Stimulated activated CD8-positive, alpha-beta memory T cell treated with anti-CD3 and anti-CD28 coated beads, Interleukin-2, amount 100 ng/mL, for 48 hours (primary cell): ENCODE measurements at regions not wholly inside any gene's neighbourhood (a gene's known extent, or its start where the extent isn't known, plus 50 kb on each side); places are given as distances from the start of the nearest gene placed in this dataset.
"Not testable (repeated sequence)": the region's sequence is repeated elsewhere in the genome, so short reads cannot be mapped to it uniquely, and the experiment has no call there.

Source experiments
- DNase-seq, 2 donors: peaks; one replicate each; pipeline ENCODE4 v3.0.0-alpha.2; 2020; ENCODE audit warnings: low read depth in 2 of 2

DNA sequence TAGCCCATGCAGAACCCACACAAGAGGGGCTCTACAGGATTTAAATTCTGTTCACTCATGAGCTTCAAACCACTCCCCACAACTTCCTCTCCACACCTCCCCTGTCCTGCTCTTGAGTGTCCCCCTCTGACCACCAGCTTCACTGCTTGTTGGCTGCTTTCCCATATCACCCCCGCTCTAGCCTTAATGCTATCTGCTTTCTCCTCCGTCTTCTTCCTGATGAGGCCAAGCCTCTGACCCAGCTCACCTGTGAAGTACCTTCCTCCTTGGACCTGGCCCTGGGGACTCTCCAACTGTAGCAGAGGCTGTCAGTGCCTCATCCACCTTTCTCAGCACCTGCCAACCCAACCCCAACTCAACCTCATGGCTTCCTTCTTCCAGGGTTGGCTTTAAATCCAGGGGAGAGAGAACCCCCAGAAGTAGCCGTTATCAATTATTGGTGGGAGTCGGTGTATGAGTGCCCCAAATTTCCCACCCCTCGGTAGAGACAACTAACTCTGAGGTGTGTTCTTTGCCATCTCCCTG, 174.8 kb downstream of the MINAR1 start:
- no peak for DNase-seq

DNA sequence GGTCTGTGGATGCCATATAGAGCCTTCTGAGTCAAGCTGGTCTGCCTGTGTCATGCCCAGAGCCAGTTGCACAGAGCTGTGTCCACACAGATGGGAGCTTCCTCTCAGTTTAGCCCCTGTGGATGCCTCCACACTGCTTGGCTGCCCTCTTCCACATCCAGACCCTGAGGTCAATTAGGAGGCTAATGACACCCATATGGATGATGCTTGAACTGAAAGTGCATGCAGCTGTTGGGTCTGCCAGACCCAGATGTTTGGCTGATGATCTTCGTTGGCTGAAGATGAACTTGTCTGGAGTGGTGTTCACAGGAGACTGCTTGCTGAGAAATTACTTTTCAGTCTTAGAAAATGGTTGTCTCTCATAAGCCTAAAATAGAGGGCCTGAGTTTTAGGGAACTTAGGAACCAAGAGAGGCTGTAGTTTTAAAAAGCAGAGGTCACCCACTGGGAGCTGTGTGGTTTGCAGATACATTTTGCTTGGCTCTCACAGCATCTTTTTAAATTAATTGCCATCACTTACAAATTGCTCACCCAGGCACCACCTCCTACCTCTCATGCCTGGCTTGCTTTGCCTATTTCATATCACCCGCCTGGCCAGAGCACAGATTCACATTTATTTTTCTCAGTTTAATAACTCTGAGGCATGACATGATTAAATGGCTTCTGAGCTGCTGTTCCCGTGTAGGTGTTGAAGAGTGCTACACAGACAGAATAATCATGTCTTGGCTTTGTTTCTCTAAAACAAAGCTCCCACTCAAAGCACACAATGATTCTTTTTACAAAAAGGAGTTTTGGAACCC, 176.1 kb downstream of the MINAR1 start:
- DNase-seq, result no peak

DNA sequence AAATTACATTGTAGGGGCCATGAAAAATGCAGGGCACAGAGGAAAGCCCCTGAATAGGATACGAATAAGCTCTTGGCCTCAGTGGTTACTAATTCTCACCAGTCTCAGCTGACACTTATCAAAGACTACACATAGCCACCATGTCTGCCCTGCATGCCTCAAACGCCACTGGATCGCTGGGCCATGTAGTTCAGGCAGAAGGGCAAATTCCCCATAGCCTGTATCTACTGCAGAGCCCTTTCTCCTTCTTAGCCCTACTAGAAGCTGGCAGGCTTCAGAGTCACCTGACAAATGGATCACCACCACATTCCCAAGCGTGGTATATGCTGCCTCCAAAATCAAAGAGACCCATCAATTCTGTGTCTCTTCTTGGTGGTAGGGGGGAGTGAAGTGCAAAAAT, 177.4 kb downstream of the MINAR1 start:
- DNase-seq, result no peak

DNA sequence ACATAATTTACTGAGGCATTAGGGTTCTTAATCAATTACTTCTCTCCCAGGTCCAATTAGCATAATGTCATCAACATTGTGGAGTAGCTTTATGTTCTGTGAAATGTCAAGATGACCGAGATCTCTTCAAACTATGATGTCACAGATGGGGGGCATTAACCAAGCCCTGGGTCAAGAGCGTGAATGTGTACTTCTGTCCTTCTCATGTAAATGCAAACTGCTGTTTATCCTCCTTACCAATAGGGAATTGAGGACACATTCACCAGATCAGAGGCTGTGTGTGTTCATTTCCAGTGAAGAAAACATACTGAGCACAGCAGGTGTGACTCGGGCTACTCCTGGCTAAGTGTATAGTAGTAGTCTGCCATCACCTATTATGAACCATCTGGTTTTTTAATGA, 177.9 kb downstream of the MINAR1 start:
- no peak for DNase-seq

DNA sequence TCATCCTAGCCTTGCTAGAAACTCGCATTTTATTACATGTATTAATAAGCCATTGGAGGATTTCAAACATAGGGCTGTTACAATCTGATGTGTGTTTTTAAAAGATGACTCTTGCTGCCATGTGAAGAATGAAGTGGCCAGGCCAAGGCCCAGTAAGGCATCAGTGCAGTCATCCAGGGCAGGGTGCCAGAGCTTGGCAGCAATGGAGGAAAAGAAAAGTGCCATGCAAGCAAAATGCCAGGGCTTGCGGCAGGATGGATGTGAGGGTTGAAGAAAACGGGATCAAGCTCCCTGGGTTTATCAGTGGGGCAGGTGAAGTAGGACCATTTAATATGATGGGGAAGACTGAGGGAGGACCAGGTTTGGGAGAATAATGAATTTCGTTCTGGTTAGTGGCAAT, 183.6 kb downstream of the MINAR1 start:
- DNase-seq, result no peak

DNA sequence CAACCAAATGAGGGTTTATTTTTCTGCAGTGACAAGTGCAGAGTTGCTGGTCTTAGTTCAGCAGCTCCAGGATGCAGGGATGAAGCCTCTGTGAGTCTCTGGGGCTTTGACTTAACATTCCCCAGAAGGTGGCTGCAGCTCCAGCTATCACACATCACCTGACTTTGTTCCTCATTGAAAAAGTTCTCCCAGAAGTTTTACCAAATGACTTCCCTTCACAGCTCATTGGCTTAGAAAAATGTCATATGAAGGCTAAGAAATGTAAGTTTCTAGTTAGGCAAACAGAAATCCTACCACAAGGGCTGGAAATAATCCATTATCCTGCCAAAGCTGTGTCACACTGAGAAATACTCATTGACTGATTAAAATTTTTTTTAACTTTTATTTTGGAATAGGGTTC, 184.9 kb downstream of the MINAR1 start:
- no peak for DNase-seq

DNA sequence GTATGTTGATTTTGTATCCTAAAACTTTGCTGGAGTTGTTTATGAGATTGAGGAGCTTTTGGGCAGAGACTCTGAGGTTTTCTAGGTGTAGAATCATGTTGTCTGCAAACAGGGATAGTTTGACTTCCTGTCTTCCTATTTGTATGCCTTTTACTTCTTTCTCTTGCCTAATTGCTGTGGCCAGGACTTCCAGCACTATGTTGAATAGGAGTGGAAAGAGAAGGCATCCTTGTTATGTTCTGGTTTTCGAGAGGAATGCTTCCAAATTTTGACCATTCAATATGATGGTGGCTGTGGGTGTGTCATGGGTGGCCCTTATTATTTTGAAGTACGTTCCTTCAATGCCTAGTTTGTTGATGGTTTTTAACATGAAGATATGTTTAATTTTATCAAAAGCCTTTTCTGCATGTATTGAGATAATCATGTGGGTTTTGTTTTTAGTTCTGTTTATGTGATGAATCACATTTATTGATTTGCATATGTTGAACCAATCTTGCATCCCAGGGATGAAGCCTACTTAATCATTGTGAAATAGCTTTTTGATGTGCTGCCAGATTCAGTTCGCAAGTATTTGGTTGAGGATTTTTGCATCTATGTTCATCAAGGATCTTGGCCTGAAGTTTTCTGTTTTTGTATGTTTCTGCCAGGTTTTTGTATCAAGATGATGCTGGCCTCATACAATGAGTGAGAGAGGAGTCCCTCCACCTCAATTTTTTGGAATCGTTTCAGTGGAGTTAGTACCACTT, 188.1 kb downstream of the MINAR1 start:
- DNase-seq, result no peak

DNA sequence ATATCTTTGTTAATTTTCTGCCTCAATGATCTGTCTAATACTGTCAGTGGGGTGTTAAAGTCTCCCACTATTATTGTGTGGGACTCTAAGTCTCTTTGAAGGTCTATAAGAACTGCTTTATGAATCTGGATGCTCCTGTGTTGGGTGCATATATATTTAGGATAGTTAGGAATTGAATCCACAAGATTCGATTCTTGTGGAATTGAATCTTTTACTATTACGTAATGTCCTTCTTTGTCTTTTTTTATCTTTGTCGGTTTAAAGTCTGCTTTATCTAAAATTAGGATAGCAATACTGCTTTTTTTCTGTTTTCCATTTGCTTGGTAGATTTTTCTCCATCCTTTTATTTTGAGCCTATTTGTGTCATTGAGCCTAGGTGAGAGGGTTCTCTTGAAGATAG, 189.7 kb downstream of the MINAR1 start:
- not testable (repeated sequence) for DNase-seq

DNA sequence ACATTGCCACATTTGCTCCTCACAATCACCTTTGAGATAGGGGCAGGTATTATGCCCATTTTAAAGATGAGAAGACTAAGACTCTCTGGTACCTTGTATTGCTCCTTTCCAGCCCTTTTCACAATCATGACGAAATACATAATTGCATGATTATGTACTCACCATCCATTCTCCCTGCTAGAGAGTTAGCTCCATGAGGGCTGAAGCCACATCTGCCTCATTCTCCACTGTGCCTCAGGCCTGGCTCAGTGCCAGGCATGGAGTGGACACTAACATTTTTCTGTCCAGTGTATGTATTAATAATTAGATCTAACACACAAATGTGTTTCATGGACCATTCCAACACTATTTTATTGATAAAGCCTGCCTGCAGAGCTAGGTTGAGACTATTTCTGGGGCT, 191.4 kb downstream of the MINAR1 start:
- DNase-seq, result no peak

DNA sequence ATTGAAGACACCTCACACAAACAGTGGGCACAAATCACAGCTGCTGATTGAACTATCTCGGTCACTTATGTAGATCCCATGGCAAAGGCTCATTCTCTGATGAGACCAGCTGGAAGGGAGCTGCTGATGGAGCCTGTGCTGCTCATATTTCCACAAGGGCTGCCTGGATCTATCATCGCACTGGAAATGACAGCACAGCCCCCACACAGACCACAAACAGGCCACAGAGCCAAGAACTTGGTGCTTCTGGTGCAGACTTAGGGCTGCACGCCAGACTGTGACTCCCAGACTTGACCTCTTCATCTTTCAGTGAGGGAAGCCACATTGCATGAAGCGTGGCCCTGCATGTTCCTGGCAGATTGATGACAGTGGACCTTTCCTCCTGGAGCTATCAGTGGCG, 197.6 kb downstream of the MINAR1 start:
- DNase-seq, result no peak

DNA sequence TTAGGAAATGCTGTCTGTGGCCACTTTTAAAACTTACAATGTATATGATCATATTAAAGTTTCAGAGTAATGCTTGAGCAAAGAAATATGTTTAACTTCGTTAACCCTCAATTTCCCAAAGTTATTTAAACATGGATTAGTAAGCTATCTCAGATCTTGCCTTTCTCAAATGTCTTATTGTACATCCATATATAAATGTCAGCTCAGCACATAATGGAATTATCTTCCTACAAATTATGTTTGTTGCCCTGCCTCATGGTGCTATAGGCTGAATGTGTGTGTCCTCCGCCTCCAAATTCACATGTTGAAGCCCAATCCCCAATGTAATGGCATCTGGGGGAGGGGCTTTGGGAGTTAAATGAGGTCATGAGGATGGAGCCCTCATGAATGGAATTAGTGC, 200.3 kb downstream of the MINAR1 start:
- no peak for DNase-seq

DNA sequence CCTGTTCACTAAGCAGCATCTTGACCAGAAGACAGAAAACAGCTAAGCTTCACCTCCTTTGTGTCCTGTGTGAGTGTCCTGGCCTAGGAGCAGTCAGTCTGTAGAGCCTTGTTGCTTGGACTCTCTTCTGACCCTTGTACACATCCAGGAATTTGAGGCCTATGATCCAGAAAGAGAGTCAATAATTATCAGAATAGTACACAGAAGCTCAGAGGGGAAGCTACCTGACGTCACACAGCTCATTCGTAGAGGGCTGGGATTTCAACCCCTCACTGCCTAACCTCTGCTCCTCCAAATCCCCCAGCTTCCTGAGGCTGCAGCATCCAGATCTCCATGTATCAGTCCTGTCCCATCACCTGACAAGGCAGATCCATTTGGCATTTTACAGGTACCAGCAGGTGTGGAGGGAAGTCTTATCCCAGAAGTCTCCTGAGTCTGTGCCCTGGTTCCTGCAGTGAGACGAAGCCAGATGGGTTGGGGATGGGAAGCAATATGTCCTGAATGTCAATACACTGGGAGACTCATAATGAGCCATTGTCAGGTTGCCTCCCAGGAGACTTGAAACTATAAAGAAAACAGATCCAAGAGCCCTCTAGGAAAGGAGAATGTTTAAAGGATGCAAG, 203.1 kb downstream of the MINAR1 start:
- no peak for DNase-seq

DNA sequence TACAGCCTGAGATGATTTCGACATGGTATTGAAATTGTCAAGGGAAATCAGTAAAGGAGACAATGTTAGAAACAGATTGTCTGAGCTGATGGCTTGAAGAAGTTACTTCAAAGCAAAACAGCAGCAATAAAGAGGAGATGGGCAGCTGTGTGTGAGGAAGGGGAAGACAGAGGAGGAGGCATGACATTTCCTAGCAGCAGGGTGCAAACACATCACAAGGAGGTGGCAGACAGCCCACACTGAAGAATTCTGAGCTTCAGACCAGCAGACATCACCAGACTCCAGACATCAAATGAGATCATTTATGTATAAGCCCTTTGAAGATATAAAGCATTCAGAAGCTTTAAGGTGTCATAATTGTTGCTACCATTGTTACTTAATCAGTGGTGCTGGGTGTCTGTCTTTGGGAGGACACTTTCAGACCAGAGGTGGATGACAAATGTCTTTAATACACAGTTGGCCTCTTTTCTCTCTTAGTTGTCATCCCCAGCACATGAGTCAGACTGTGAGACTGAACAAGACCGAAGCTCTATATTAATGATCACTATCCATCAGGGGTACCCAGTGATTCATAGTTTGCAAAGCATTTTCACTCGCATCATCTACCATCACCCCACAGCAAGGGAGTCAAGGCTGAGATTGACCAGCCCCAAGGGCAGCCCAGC, 203.9 kb downstream of the MINAR1 start:
- DNase-seq, result no peak

DNA sequence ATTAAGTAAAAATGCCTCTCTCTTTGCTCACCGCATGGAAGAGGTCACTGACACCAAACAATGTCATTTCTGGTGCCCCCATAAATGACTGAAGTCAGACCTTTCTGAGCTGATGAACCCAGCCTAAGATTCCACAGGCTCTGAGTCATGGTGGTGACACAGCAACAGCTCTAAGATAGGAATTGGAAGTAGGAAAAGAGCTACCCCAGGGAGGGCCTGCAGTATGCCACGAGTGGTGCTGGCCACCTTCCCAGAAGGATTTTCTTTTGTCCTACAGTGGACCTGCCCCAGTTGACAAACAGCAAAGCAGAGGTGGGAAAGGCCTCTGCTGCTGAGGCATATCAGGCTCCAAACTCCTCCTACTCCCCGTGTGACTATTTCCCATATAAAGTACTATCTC, 208.1 kb downstream of the MINAR1 start:
- no peak for DNase-seq

DNA sequence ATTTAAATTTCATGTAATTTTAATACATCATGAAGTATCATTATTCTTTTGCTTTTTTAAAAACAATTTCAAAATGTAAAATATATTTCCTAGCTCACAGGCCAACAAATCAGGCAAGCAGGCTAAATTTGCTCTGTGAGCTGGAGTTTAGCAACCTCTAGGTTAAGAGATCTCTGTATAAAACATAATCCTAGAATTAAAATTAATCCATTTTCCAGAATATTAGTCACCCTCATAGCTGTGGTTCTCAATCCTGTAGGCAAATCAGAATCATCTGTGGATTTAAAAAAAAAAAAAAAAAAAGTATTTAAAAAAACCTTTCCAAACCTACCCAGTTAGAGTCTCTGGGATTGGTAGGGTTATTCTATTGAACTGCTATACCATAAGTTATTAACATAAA, 209.7 kb downstream of the MINAR1 start:
- DNase-seq, result no peak

DNA sequence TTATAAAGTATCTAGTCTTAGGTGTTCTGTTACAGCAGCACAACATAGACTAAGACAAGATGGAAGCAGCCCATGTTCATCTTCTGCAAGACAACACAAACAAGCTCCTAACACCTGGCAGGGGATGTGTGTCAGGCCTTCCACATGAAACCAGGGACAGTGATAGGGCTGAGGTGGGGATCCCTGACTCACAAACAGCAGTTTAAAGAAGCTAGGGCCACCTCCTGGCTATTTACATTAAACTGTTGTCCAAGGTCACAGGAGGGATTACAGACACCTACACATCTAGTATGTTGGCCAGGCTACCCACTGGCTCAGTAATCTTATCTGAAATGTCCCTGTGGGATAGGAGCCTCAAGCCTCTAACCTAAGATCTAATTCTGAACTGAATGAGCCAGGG, 211.3 kb downstream of the MINAR1 start:
- no peak for DNase-seq

DNA sequence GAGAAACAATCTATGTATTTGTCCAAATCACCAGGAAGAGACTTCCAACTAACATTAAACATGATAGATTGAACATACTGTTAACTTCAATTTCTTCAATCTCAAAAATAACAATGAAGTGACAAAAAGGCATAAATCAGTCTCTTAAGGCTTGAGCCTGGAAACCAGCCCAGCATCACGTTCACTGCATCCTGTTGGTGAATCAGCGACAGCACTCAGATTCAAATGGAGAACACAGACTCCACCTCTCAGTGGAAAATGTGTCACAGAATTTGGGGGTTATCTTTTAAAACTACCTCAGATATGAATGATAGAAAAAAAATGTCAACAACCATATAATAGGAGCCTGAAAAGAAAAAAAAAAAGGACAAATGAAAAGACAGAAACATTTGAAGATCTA, 212.0 kb downstream of the MINAR1 start:
- no peak for DNase-seq

DNA sequence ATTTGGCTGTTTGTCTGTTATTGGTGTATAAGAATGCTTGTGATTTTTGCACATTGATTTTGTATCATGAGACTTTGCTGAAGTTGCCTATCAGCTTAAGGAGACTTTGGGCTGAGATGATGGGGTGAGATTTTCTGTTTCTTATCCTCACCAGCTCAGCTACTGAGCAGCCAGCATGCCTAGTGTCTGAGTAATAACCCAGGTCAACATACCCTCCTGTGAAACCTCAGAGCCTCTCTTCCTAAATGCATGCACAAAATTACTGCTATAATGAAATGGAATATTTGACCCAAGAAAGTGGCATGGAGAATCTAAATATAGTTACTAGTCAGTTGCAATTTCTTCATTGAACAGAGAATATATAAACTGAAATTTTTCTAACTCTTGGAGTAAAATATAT, 220.8 kb downstream of the MINAR1 start:
- DNase-seq, result not testable (repeated sequence)

DNA sequence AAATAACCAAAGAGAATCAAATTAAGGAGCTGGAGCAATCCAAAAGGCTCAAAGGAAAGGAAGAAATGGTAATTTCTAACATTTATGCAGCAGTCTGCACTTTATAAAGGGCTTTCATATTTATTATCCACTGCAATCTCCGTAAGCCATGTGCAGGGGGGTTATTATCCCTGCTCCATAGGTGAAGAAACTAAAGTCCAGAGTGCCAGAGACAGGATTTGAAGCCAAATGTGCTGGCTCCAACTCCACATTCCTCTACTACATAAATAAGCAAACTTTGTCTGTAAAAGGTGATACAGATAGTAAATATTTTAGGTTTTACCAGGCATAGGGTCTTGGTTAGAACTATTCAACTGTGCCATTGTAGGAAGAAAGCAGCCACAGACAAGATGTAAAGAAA, 221.4 kb downstream of the MINAR1 start:
- DNase-seq, result no peak

DNA sequence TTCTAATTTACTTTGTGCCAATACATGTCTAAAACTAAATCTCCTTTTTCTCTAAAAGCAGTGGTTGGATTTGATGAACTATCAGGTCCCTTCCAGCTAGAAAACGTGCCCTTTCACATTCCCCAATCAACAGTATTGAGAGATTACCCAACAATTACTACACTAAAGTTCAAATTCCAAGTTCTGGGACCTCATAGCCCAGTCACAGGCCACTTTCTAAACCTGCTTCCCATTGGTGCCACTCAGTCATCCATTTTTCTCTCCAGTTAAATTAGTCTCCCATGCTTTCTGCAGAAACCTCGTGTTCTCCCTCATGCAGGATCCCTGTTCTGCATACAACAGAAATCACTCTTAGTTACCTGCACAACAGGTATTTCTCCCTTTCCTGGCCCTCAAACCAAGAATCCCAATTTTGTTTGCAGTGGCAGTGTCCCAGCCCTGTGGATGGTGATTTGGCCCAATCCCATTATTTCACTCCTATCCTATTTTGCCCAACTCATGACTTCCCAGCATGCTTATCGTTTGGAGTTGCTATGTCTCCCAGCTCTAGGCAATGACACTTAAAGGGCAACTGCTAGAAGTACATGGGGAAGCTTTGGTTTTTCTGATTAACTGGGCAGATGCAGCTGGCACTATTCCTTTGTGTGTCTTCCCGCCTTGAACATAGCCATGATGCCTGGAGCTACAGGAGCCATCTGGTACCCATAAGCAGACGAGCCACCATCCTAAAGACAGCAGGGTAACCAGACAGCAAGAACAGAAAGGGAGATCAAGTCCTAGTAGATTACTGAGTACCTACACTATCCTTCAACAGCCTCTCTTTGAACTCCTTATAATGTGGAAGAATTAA, 224.2 kb downstream of the MINAR1 start:
- no peak for DNase-seq

DNA sequence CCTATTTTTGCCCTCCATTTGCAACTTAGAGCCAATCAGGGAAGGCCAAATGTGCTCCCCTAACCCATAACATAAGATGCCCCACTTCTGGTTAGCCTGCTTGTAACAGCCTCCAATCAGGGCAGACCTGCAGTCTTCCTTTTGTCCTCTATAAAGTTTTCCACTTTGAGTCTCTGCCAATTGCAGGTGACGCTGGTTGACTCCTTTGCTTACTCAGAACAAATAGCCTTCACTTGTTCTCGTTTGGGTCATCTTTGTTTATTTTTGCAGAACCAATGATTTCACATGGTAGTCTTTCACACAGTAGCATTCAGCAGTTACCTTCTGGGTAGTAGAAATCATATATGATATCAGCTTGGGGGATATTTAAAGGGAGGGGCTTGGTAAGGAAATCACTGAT, 225.6 kb downstream of the MINAR1 start:
- DNase-seq, result no peak
